ENCODE measurements at regions not wholly inside any gene's neighbourhood (a gene's known extent, or its start where the extent isn't known, plus 50 kb on each side); places are given as distances from the start of the nearest gene placed in this dataset.
"Not testable (repeated sequence)": the region's sequence is repeated elsewhere in the genome, so short reads cannot be mapped to it uniquely, and the experiment has no call there.

GRCh38 chr4:4663028-4663427 is 121.2 kb upstream of the STX18 start:
- no peak for DNase-seq

- no peak for DNase-seq
Measured at GRCh38 chr4:4662230-4662629, 120.4 kb upstream of the STX18 start.

- no peak for DNase-seq
Measured at GRCh38 chr4:4659871-4660651, 118.2 kb upstream of the STX18 start.

GRCh38 chr4:4658052-4658451 is 116.2 kb upstream of the STX18 start:
- DNase-seq = no peak

GRCh38 chr4:4656977-4657376 is 115.1 kb upstream of the STX18 start:
- no peak for DNase-seq

GRCh38 chr4:4655901-4656300 is 114.1 kb upstream of the STX18 start:
- no peak for DNase-seq

GRCh38 chr4:4655011-4655410 is 113.2 kb upstream of the STX18 start:
- DNase-seq = no peak

GRCh38 chr4:4651811-4652755 is 110.2 kb upstream of the STX18 start:
- DNase-seq = no peak

GRCh38 chr4:4647041-4647440 is 105.2 kb upstream of the STX18 start:
- no peak for DNase-seq

- no peak for DNase-seq
Measured at GRCh38 chr4:4645743-4646142, 103.9 kb upstream of the STX18 start.

- not testable (repeated sequence) for DNase-seq
Measured at GRCh38 chr4:4644277-4644676, 102.4 kb upstream of the STX18 start.

- DNase-seq = not testable (repeated sequence)
Measured at GRCh38 chr4:4643743-4644142, 101.9 kb upstream of the STX18 start.

- DNase-seq = no peak
Measured at GRCh38 chr4:4643306-4643705, 101.5 kb upstream of the STX18 start.

- no peak for DNase-seq
Measured at GRCh38 chr4:4642496-4643000, 100.7 kb upstream of the STX18 start.

- no peak for DNase-seq
Measured at GRCh38 chr4:4641661-4642495, 100.0 kb upstream of the STX18 start.

- DNase-seq = no peak
Measured at GRCh38 chr4:4641254-4641653, 99.4 kb upstream of the STX18 start.

- no peak for DNase-seq
Measured at GRCh38 chr4:4640692-4641091, 98.8 kb upstream of the STX18 start.

GRCh38 chr4:4639370-4639769 is 97.5 kb upstream of the STX18 start:
- no peak for DNase-seq

GRCh38 chr4:4637710-4638109 is 95.9 kb upstream of the STX18 start:
- no peak for DNase-seq

GRCh38 chr4:4633431-4633830 is 91.6 kb upstream of the STX18 start:
- DNase-seq = no peak

GRCh38 chr4:4631150-4631549 is 89.3 kb upstream of the STX18 start:
- no peak for DNase-seq

GRCh38 chr4:4627906-4628305 is 86.1 kb upstream of the STX18 start:
- DNase-seq = no peak

GRCh38 chr4:4627111-4627510 is 85.3 kb upstream of the STX18 start:
- DNase-seq = no peak
